ENCODE measurements at regions not wholly inside any gene's neighbourhood (a gene's known extent, or its start where the extent isn't known, plus 50 kb on each side); places are given as distances from the start of the nearest gene placed in this dataset.
A peak's percentile ranks its signal among the peaks of the same experiment; 100 is the strongest.

GRCh38 chr4:140253556-140254027 is 99.6 kb upstream of the MAML3 start:
- no TSS peak for BruUV-seq (replicated peaks)
- no peak for ATAC-seq
- no peaks in the 10 kb centered on the region for H3K27me3 ChIP-seq (ENCODE audit: control insufficient read depth, insufficient read depth, low read length)
- no peak overlapping the region for H3K4me3 ChIP-seq (ENCODE audit: low read depth in 2 of 2, low read length in 2 of 2)
- intact Hi-C loops (cut with micrococcal nuclease; ENCODE audit: unreplicated experiment) = loop anchor here (2.0 to 10.0 kb wide), 2 partner anchors 159 to 241 kb away; no protein-coding TSS in a partner anchor
- no peaks in the 10 kb centered on the region for H3K36me3 ChIP-seq (ENCODE audit: control insufficient read depth, insufficient read depth, low read length)
- H3K9me3 ChIP-seq (ENCODE audit: control insufficient read depth, insufficient read depth, low read depth, low read length) = no peaks in the 10 kb centered on the region
- ChIA-PET POLR2A (interaction anchor here (0.6 kb wide), 1 partner anchor 521 kb away, joined by 15 read pairs; no protein-coding TSS in a partner anchor), CTCF (interaction anchor here (0.6 to 0.7 kb wide), 2 partner anchors 166 to 216 kb away, joined by 6 to 8 read pairs; no protein-coding TSS in a partner anchor)
- peaks cover 16% of the 10 kb centered on the region for H3K4me1 ChIP-seq (ENCODE audit: control insufficient read depth, insufficient read depth, low read length)
- TF ChIP-seq CTCF (IDR thresholded peaks at IDR 0.05) (peak; percentile 47; the same call in 1 of the 2 replicates), TCF7L2 (IDR thresholded peaks at IDR 0.05; ENCODE audit: low read depth, low read length) (no peak)
- no peak for DNase-seq (ENCODE audit: low read depth, low spot score)
- in situ Hi-C loops (cut with HindIII; ENCODE audit: low pct_unique_long_range_greater_than_20kb, low sequenced_read_pairs) = no loop called here
- peak overlapping the region; percentile 48; the same call in 1 of the 2 replicates for H3K27ac ChIP-seq (ENCODE audit: low read length)

GRCh38 chr4:140252742-140253555 is 99.0 kb upstream of the MAML3 start:
- intact Hi-C loops (cut with micrococcal nuclease; ENCODE audit: unreplicated experiment) = loop anchor here (1.0 to 10.0 kb wide), 3 partner anchors 99 to 240 kb away; partner anchors contain the start of gene MAML3
- ATAC-seq = peak; percentile 87
- ChIA-PET CTCF (interaction anchor here (0.7 to 0.8 kb wide), 2 partner anchors 201 to 216 kb away, joined by 3 to 8 read pairs; no protein-coding TSS in a partner anchor), POLR2A (interaction anchor here (0.6 kb wide), 1 partner anchor 520 kb away, joined by 15 read pairs; no protein-coding TSS in a partner anchor)
- Histone ChIP-seq H3K4me3 (ENCODE audit: low read depth in 2 of 2, low read length in 2 of 2) (peak overlapping the region; percentile 46 to 55), H3K9me3 (ENCODE audit: control insufficient read depth, insufficient read depth, low read depth, low read length) (no peaks in the 10 kb centered on the region), H3K36me3 (ENCODE audit: control insufficient read depth, insufficient read depth, low read length) (no peaks in the 10 kb centered on the region), H3K27me3 (ENCODE audit: control insufficient read depth, insufficient read depth, low read length) (no peaks in the 10 kb centered on the region), H3K27ac (ENCODE audit: low read length) (peak overlapping the region; percentile 71), H3K4me1 (ENCODE audit: control insufficient read depth, insufficient read depth, low read length) (peaks cover 16% of the 10 kb centered on the region)
- TF ChIP-seq POLR2AphosphoS5 (IDR thresholded peaks at IDR 0.05; ENCODE audit: low read depth, low read length) = no peak
- peak; percentile 96 for TF ChIP-seq CTCF (IDR thresholded peaks at IDR 0.05)
- BruUV-seq (replicated peaks) = no TSS peak
- no peak for DNase-seq (ENCODE audit: low read depth, low spot score)
- in situ Hi-C loops (cut with HindIII; ENCODE audit: low pct_unique_long_range_greater_than_20kb, low sequenced_read_pairs) = no loop called here

GRCh38 chr4:140252141-140252741 is 98.3 kb upstream of the MAML3 start:
- Histone ChIP-seq H3K27me3 (ENCODE audit: control insufficient read depth, insufficient read depth, low read length) (no peaks in the 10 kb centered on the region), H3K9me3 (ENCODE audit: control insufficient read depth, insufficient read depth, low read depth, low read length) (no peaks in the 10 kb centered on the region), H3K36me3 (ENCODE audit: control insufficient read depth, insufficient read depth, low read length) (no peaks in the 10 kb centered on the region), H3K4me3 (ENCODE audit: low read depth in 2 of 2, low read length in 2 of 2) (peak overlapping the region; percentile 46 to 55), H3K27ac (ENCODE audit: low read length) (peak overlapping the region; percentile 71), H3K4me1 (ENCODE audit: control insufficient read depth, insufficient read depth, low read length) (peaks cover 16% of the 10 kb centered on the region)
- in situ Hi-C loops (cut with HindIII; ENCODE audit: low pct_unique_long_range_greater_than_20kb, low sequenced_read_pairs) (no loop called here), intact Hi-C loops (cut with micrococcal nuclease; ENCODE audit: unreplicated experiment) (loop anchor here (1.0 to 10.0 kb wide), 3 partner anchors 98 to 239 kb away; partner anchors contain the start of gene MAML3)
- POLR2A ChIA-PET = no interaction called here
- peak; percentile 73 for ATAC-seq
- DNase-seq (ENCODE audit: low read depth, low spot score) = no peak
- BruUV-seq (replicated peaks) = no TSS peak
- TF ChIP-seq TCF7L2 (IDR thresholded peaks at IDR 0.05; ENCODE audit: low read depth, low read length) (no peak), CTCF (IDR thresholded peaks at IDR 0.05) (no peak), POLR2AphosphoS5 (IDR thresholded peaks at IDR 0.05; ENCODE audit: low read depth, low read length) (no peak), REST (IDR thresholded peaks at IDR 0.05; ENCODE audit: insufficient read depth in 1 of 2, low read depth in 2 of 2, low read length in 1 of 2) (no peak), SIN3A (IDR thresholded peaks at IDR 0.05; ENCODE audit: borderline replicate concordance, insufficient read depth, low read depth, low read length) (no peak)
- CTCF ChIA-PET = interaction anchor here (0.8 kb wide), 1 partner anchor 200 kb away, joined by 3 read pairs; no protein-coding TSS in a partner anchor
